Loucy (cell line): ENCODE measurements at regions not wholly inside any gene's neighbourhood (a gene's known extent, or its start where the extent isn't known, plus 50 kb on each side); places are given as distances from the start of the nearest gene placed in this dataset.
A peak's percentile ranks its signal among the peaks of the same experiment; 100 is the strongest.

Experiments
- H2AFZ ChIP-seq: fragments of 200-600 bp; sonication (generic); 2 replicates; pipeline ENCODE4 v1.6.0; 2016; ENCODE audit warnings: antibody characterized with exemption, mild to moderate bottlenecking, low read length, moderate library complexity
- H3F3A ChIP-seq: fragments of 200-600 bp; 2 replicates; pipeline ENCODE4 v1.6.0; 2016; ENCODE audit warnings: antibody characterized with exemption, low read depth, mild to moderate bottlenecking
- H3K27me3 ChIP-seq: fragments of 200-600 bp; sonication (generic); 2 replicates; pipeline ENCODE4 v1.6.1; 2014; ENCODE audit warnings: low read length, mild to moderate bottlenecking; ENCODE audit not compliant: insufficient read depth, poor library complexity, severe bottlenecking
- H3K36me3 ChIP-seq: fragments of 200-600 bp; sonication (generic); 2 replicates; pipeline ENCODE4 v1.6.1; 2016; ENCODE audit warnings: low read length; ENCODE audit not compliant: insufficient read depth
- H3K4me1 ChIP-seq: fragments of 200-600 bp; sonication (generic); 2 replicates; pipeline ENCODE4 v1.5.1; 2014; ENCODE audit warnings: low read length, mild to moderate bottlenecking; ENCODE audit not compliant: insufficient read depth, poor library complexity, severe bottlenecking
- H3K4me2 ChIP-seq: fragments of 200-600 bp; sonication (generic); 2 replicates; pipeline ENCODE4 v1.6.0; 2014; ENCODE audit warnings: antibody characterized with exemption, low read length, low read depth, mild to moderate bottlenecking; ENCODE audit not compliant: poor library complexity, severe bottlenecking
- H3K4me3 ChIP-seq: fragments of 200-600 bp; sonication (generic); 2 replicates; pipeline ENCODE4 v1.5.1; 2014; ENCODE audit warnings: low read length, mild to moderate bottlenecking, mixed read lengths; ENCODE audit not compliant: poor library complexity, severe bottlenecking
- H3K79me2 ChIP-seq: fragments of 200-600 bp; sonication (generic); 2 replicates; pipeline ENCODE4 v1.6.1; 2014; ENCODE audit warnings: low read length; ENCODE audit not compliant: insufficient read depth
- H3K9ac ChIP-seq: fragments of 200-600 bp; sonication (generic); 2 replicates; pipeline ENCODE4 v1.6.0; 2014; ENCODE audit warnings: mild to moderate bottlenecking, low read depth, low read length, moderate library complexity; ENCODE audit not compliant: poor library complexity, severe bottlenecking
- H3K9me2 ChIP-seq: fragments of 200-600 bp; sonication (generic); replicated peaks from 2 replicates; pipeline ENCODE4 v1.6.1; 2016; ENCODE audit warnings: low read depth, low read length, mixed read lengths
- H3K9me3 ChIP-seq: fragments of 200-600 bp; sonication (generic); 2 replicates; pipeline ENCODE4 v1.6.1; 2014; ENCODE audit warnings: mild to moderate bottlenecking, antibody characterized with exemption, low read length, low read depth; ENCODE audit not compliant: insufficient read depth
- H4K20me1 ChIP-seq: fragments of 200-600 bp; sonication (generic); 2 replicates; pipeline ENCODE4 v1.6.0; 2014; ENCODE audit warnings: antibody characterized with exemption, low read length, mild to moderate bottlenecking; ENCODE audit not compliant: insufficient read depth, poor library complexity, severe bottlenecking
- CTCF ChIP-seq: fragments of 200-600 bp; sonication (generic); conservative IDR thresholded peaks from 2 replicates; pipeline ENCODE4 v1.5.1; 2014; ENCODE audit warnings: mild to moderate bottlenecking, antibody characterized with exemption, low read length
- EZH2phosphoT487 ChIP-seq: fragments of 200-600 bp; IDR thresholded peaks from 2 replicates; pipeline ENCODE4 v1.6.1; 2018; ENCODE audit warnings: antibody characterized with exemption, mild to moderate bottlenecking, moderate library complexity, borderline replicate concordance

- H3K27me3 ChIP-seq: no peaks in the 10 kb centered on the region
- H3K9me3 ChIP-seq: no peaks in the 10 kb centered on the region
- no peak overlapping the region for H3K9ac ChIP-seq
- no peaks in the 10 kb centered on the region for H3F3A ChIP-seq
- H3K79me2 ChIP-seq: no peaks in the 10 kb centered on the region
- no peaks in the 10 kb centered on the region for H4K20me1 ChIP-seq
- H3K4me2 ChIP-seq: no peak overlapping the region
- peaks cover 3% of the 10 kb centered on the region for H3K4me1 ChIP-seq
- H3K36me3 ChIP-seq: no peaks in the 10 kb centered on the region
- no peak overlapping the region for H3K4me3 ChIP-seq
- no peak for TF ChIP-seq CTCF
- TF ChIP-seq EZH2phosphoT487: no peak
- H2AFZ ChIP-seq: no peak overlapping the region
- H3K9me2 ChIP-seq: no peaks in the 10 kb centered on the region
Observed at GRCh38 chr4:79636991-79637390, 229.0 kb upstream of the GK2 start.

- TF ChIP-seq EZH2phosphoT487: no peak
- TF ChIP-seq CTCF: no peak
- Histone ChIP-seq H2AFZ (no peak overlapping the region), H3K9me3 (no peaks in the 10 kb centered on the region), H3F3A (no peaks in the 10 kb centered on the region), H3K36me3 (no peaks in the 10 kb centered on the region), H3K9me2 (no peaks in the 10 kb centered on the region), H3K4me2 (no peak overlapping the region), H4K20me1 (no peaks in the 10 kb centered on the region), H3K9ac (no peak overlapping the region), H3K79me2 (no peaks in the 10 kb centered on the region), H3K4me1 (peaks cover 3% of the 10 kb centered on the region), H3K27me3 (no peaks in the 10 kb centered on the region), H3K4me3 (no peak overlapping the region)
Observed at GRCh38 chr4:79634111-79634510, 226.1 kb upstream of the GK2 start.

GRCh38 chr4:79632114-79632513 is 224.1 kb upstream of the GK2 start:
- Histone ChIP-seq H2AFZ (0 out of 2 replicates have a peak overlapping the region, but pooled peaks have one; percentile 29), H3K9ac (no peak overlapping the region), H4K20me1 (no peaks in the 10 kb centered on the region), H3K4me1 (peaks cover 3% of the 10 kb centered on the region), H3K4me2 (no peak overlapping the region), H3K36me3 (no peaks in the 10 kb centered on the region), H3K27me3 (no peaks in the 10 kb centered on the region), H3K9me2 (no peaks in the 10 kb centered on the region), H3K79me2 (no peaks in the 10 kb centered on the region), H3K9me3 (no peaks in the 10 kb centered on the region), H3K4me3 (no peak overlapping the region), H3F3A (no peaks in the 10 kb centered on the region)
- TF ChIP-seq EZH2phosphoT487 (no peak), CTCF (no peak)
